ENCODE measurements at regions not wholly inside any gene's neighbourhood (a gene's known extent, or its start where the extent isn't known, plus 50 kb on each side); places are given as distances from the start of the nearest gene placed in this dataset.

GRCh38 chr2:104528101-104528500 is 325.8 kb upstream of the POU3F3 start:
- no peak overlapping the region for H3K27ac ChIP-seq
- H3K27me3 ChIP-seq = peaks cover 3% of the 10 kb centered on the region; the same call in 1 of the 2 replicates
- no peaks in the 10 kb centered on the region for H3K36me3 ChIP-seq
- no peaks in the 10 kb centered on the region for H3K9me3 ChIP-seq (replicated peaks)
- H3K4me3 ChIP-seq = no peak overlapping the region
- H3K4me1 ChIP-seq = no peaks in the 10 kb centered on the region
- DNase-seq = no peak

GRCh38 chr2:104531122-104531521 is 322.8 kb upstream of the POU3F3 start:
- no peak for DNase-seq

GRCh38 chr2:104537116-104537515 is 316.8 kb upstream of the POU3F3 start:
- Histone ChIP-seq H3K9me3 (replicated peaks) (no peaks in the 10 kb centered on the region), H3K27ac (no peak overlapping the region), H3K36me3 (no peaks in the 10 kb centered on the region), H3K4me1 (no peaks in the 10 kb centered on the region), H3K4me3 (no peak overlapping the region), H3K27me3 (no peaks in the 10 kb centered on the region)
- DNase-seq = no peak

More at GRCh38 chr2:104531122-104531521, 322.8 kb upstream of the POU3F3 start:
- Histone ChIP-seq H3K36me3 (no peaks in the 10 kb centered on the region), H3K27me3 (peaks cover 3% of the 10 kb centered on the region; the same call in 1 of the 2 replicates), H3K27ac (no peak overlapping the region), H3K4me3 (no peak overlapping the region), H3K9me3 (replicated peaks) (no peaks in the 10 kb centered on the region), H3K4me1 (no peaks in the 10 kb centered on the region)

GRCh38 chr2:104538077-104538476 is 315.8 kb upstream of the POU3F3 start:
- H3K4me1 ChIP-seq = no peaks in the 10 kb centered on the region
- no peak for DNase-seq
- no peak overlapping the region for H3K27ac ChIP-seq
- H3K4me3 ChIP-seq = no peak overlapping the region
- H3K36me3 ChIP-seq = no peaks in the 10 kb centered on the region
- H3K9me3 ChIP-seq (replicated peaks) = no peaks in the 10 kb centered on the region
- H3K27me3 ChIP-seq = no peaks in the 10 kb centered on the region

- no peaks in the 10 kb centered on the region for H3K36me3 ChIP-seq
- H3K4me3 ChIP-seq = no peak overlapping the region
- no peaks in the 10 kb centered on the region for H3K9me3 ChIP-seq (replicated peaks)
- no peaks in the 10 kb centered on the region for H3K27me3 ChIP-seq
- H3K4me1 ChIP-seq = no peaks in the 10 kb centered on the region
- H3K27ac ChIP-seq = no peak overlapping the region
- DNase-seq = no peak
These were observed 314.3 kb upstream of the POU3F3 start for GRCh38 chr2:104539649-104540048.

- H3K4me3 ChIP-seq = no peak overlapping the region
- DNase-seq = no peak
- H3K4me1 ChIP-seq = no peaks in the 10 kb centered on the region
- no peaks in the 10 kb centered on the region for H3K27me3 ChIP-seq
- H3K27ac ChIP-seq = no peak overlapping the region
- H3K9me3 ChIP-seq (replicated peaks) = no peaks in the 10 kb centered on the region
- no peaks in the 10 kb centered on the region for H3K36me3 ChIP-seq
These were observed 308.9 kb upstream of the POU3F3 start for GRCh38 chr2:104545055-104545454.

GRCh38 chr2:104546537-104546936 is 307.4 kb upstream of the POU3F3 start:
- H3K36me3 ChIP-seq = no peaks in the 10 kb centered on the region
- no peaks in the 10 kb centered on the region for H3K27me3 ChIP-seq
- H3K9me3 ChIP-seq (replicated peaks) = no peaks in the 10 kb centered on the region
- H3K4me3 ChIP-seq = no peak overlapping the region
- H3K4me1 ChIP-seq = no peaks in the 10 kb centered on the region
- H3K27ac ChIP-seq = no peak overlapping the region
- DNase-seq = no peak

GRCh38 chr2:104547221-104547620 is 306.7 kb upstream of the POU3F3 start:
- Histone ChIP-seq H3K27me3 (no peaks in the 10 kb centered on the region), H3K9me3 (replicated peaks) (no peaks in the 10 kb centered on the region), H3K4me1 (no peaks in the 10 kb centered on the region), H3K36me3 (no peaks in the 10 kb centered on the region), H3K4me3 (no peak overlapping the region), H3K27ac (no peak overlapping the region)
- no peak for DNase-seq

- no peaks in the 10 kb centered on the region for H3K4me1 ChIP-seq
- no peak for DNase-seq
- no peak overlapping the region for H3K4me3 ChIP-seq
These were observed 292.7 kb upstream of the POU3F3 start for GRCh38 chr2:104561251-104561650.

GRCh38 chr2:104562537-104562936 is 291.4 kb upstream of the POU3F3 start:
- no peaks in the 10 kb centered on the region for H3K4me1 ChIP-seq
- no peak for DNase-seq
- peaks cover 9% of the 10 kb centered on the region for H3K27me3 ChIP-seq
- H3K36me3 ChIP-seq = no peaks in the 10 kb centered on the region
- H3K9me3 ChIP-seq (replicated peaks) = no peaks in the 10 kb centered on the region
- no peak overlapping the region for H3K27ac ChIP-seq
- H3K4me3 ChIP-seq = no peak overlapping the region

More at GRCh38 chr2:104561251-104561650, 292.7 kb upstream of the POU3F3 start:
- no peaks in the 10 kb centered on the region for H3K9me3 ChIP-seq (replicated peaks)
- H3K27me3 ChIP-seq = peaks cover 9% of the 10 kb centered on the region
- H3K27ac ChIP-seq = no peak overlapping the region
- H3K36me3 ChIP-seq = no peaks in the 10 kb centered on the region

- peaks cover 9% of the 10 kb centered on the region; the same call in 1 of the 2 replicates for H3K27me3 ChIP-seq
- H3K36me3 ChIP-seq = no peaks in the 10 kb centered on the region
- peaks cover 2% of the 10 kb centered on the region; the same call in 1 of the 2 replicates for H3K4me1 ChIP-seq
- H3K27ac ChIP-seq = no peak overlapping the region
- no peak overlapping the region for H3K4me3 ChIP-seq
- no peaks in the 10 kb centered on the region for H3K9me3 ChIP-seq (replicated peaks)
- peak; percentile 19 to 40 for DNase-seq
These were observed 290.4 kb upstream of the POU3F3 start for GRCh38 chr2:104563398-104563996.

- Histone ChIP-seq H3K27ac (peak overlapping the region; percentile 67), H3K9me3 (replicated peaks) (no peaks in the 10 kb centered on the region), H3K27me3 (no peaks in the 10 kb centered on the region), H3K4me3 (no peak overlapping the region), H3K36me3 (no peaks in the 10 kb centered on the region), H3K4me1 (peaks cover 5% of the 10 kb centered on the region; the same call in 1 of the 2 replicates)
- peak; percentile 15 to 51 for DNase-seq
These were observed 285.7 kb upstream of the POU3F3 start for GRCh38 chr2:104568247-104568646.

- Histone ChIP-seq H3K27ac (no peak overlapping the region), H3K36me3 (no peaks in the 10 kb centered on the region), H3K4me3 (no peak overlapping the region), H3K9me3 (replicated peaks) (no peaks in the 10 kb centered on the region), H3K4me1 (peaks cover 5% of the 10 kb centered on the region; the same call in 1 of the 2 replicates), H3K27me3 (no peaks in the 10 kb centered on the region)
- DNase-seq = no peak
These were observed 283.7 kb upstream of the POU3F3 start for GRCh38 chr2:104570259-104570658.

GRCh38 chr2:104572834-104573233 is 281.1 kb upstream of the POU3F3 start:
- Histone ChIP-seq H3K4me1 (peaks cover 5% of the 10 kb centered on the region), H3K4me3 (no peak overlapping the region), H3K36me3 (no peaks in the 10 kb centered on the region), H3K27ac (no peak overlapping the region), H3K9me3 (replicated peaks) (no peaks in the 10 kb centered on the region), H3K27me3 (no peaks in the 10 kb centered on the region)
- no peak for DNase-seq

GRCh38 chr2:104574367-104574766 is 279.5 kb upstream of the POU3F3 start:
- no peak overlapping the region for H3K4me3 ChIP-seq
- H3K27ac ChIP-seq = no peak overlapping the region
- H3K27me3 ChIP-seq = no peaks in the 10 kb centered on the region
- no peak for DNase-seq
- H3K9me3 ChIP-seq (replicated peaks) = no peaks in the 10 kb centered on the region
- H3K36me3 ChIP-seq = no peaks in the 10 kb centered on the region
- H3K4me1 ChIP-seq = no peaks in the 10 kb centered on the region; the same call in 1 of the 2 replicates

GRCh38 chr2:104577143-104577542 is 276.8 kb upstream of the POU3F3 start:
- Histone ChIP-seq H3K27ac (no peak overlapping the region), H3K36me3 (no peaks in the 10 kb centered on the region), H3K9me3 (replicated peaks) (no peaks in the 10 kb centered on the region), H3K4me3 (no peak overlapping the region), H3K27me3 (no peaks in the 10 kb centered on the region), H3K4me1 (no peaks in the 10 kb centered on the region; the same call in 1 of the 2 replicates)
- no peak for DNase-seq
